Prostate gland (tissue), 2 donors: ENCODE measurements at regions not wholly inside any gene's neighbourhood (a gene's known extent, or its start where the extent isn't known, plus 50 kb on each side); places are given as distances from the start of the nearest gene placed in this dataset.

Source experiments
- POLR2AphosphoS5 ChIP-seq: sonication (generic); formaldehyde crosslinking; IDR thresholded peaks from one replicate; pipeline ENCODE4 v1.6.1; 2017; ENCODE audit warnings: antibody characterized with exemption
- TF ChIP-seq, protein P1 (sequence below), 4 experiments: fragments of 200-600 bp in 2 of 4; fragments of 450-650 bp in 2 of 4; sonication (generic) in 2 of 4; IDR thresholded peaks; 1 replicate in 3 of 4; 2 replicates in 1 of 4; pipeline ENCODE4 v1.5.1; 2016 to 2019; ENCODE audit warnings: antibody characterized with exemption in 4 of 4, mild to moderate bottlenecking in 2 of 4, moderate library complexity in 2 of 4

DNA sequence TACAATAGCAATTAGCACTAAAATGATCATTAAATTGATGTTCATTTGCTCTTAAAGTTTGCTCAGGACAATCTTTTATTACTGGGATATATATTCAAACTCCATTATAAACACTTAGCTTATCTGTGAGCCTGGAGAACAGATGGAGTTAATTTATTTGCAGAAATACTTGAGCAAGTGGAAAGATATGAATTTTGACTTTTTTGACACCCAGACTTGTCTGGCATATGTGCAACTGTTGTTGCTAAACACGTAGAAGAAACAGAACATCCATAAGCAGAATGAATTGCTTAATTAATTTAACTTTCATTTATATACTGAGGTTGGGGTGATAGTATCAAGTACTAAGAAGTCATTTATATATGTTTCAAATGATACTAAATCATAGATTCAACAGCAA is 820.7 kb upstream of the TYRP1 start:
- TF ChIP-seq, protein P1, sequence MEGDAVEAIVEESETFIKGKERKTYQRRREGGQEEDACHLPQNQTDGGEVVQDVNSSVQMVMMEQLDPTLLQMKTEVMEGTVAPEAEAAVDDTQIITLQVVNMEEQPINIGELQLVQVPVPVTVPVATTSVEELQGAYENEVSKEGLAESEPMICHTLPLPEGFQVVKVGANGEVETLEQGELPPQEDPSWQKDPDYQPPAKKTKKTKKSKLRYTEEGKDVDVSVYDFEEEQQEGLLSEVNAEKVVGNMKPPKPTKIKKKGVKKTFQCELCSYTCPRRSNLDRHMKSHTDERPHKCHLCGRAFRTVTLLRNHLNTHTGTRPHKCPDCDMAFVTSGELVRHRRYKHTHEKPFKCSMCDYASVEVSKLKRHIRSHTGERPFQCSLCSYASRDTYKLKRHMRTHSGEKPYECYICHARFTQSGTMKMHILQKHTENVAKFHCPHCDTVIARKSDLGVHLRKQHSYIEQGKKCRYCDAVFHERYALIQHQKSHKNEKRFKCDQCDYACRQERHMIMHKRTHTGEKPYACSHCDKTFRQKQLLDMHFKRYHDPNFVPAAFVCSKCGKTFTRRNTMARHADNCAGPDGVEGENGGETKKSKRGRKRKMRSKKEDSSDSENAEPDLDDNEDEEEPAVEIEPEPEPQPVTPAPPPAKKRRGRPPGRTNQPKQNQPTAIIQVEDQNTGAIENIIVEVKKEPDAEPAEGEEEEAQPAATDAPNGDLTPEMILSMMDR (IDR thresholded peaks at IDR 0.05): no peak
- TF ChIP-seq POLR2AphosphoS5: no peak
